NCI-H345 (cell line): ENCODE measurements at regions not wholly inside any gene's neighbourhood (a gene's known extent, or its start where the extent isn't known, plus 50 kb on each side); places are given as distances from the start of the nearest gene placed in this dataset.

Experiments
- DNase-seq: peaks from one replicate; lab custom pipeline; 2025; lab: John Stamatoyannopoulos, UW

GRCh38 chr4:43243433-43244116 lies 351.1 kb downstream of the GRXCR1 start:
- no peak for DNase-seq

- no peak for DNase-seq
These were observed 352.3 kb downstream of the GRXCR1 start for GRCh38 chr4:43244688-43245382.

GRCh38 chr4:43251841-43252240 lies 359.3 kb downstream of the GRXCR1 start:
- peak; percentile 0 for DNase-seq

- DNase-seq = no peak
These were observed 361.0 kb downstream of the GRXCR1 start for GRCh38 chr4:43253541-43253940.

GRCh38 chr4:43264730-43265129 lies 372.2 kb downstream of the GRXCR1 start:
- no peak for DNase-seq

GRCh38 chr4:43271946-43272345 lies 379.4 kb downstream of the GRXCR1 start:
- no peak for DNase-seq

- DNase-seq = no peak
These were observed 381.9 kb downstream of the GRXCR1 start for GRCh38 chr4:43274376-43274775.

GRCh38 chr4:43275779-43276178 lies 383.3 kb downstream of the GRXCR1 start:
- DNase-seq = no peak

GRCh38 chr4:43276321-43276720 lies 383.8 kb downstream of the GRXCR1 start:
- DNase-seq = no peak

GRCh38 chr4:43277003-43277402 lies 384.5 kb downstream of the GRXCR1 start:
- DNase-seq = no peak

GRCh38 chr4:43282534-43282933 lies 390.0 kb downstream of the GRXCR1 start:
- DNase-seq = no peak

- DNase-seq = no peak
These were observed 393.6 kb downstream of the GRXCR1 start for GRCh38 chr4:43286137-43286536.

GRCh38 chr4:43296946-43297528 lies 404.5 kb downstream of the GRXCR1 start:
- DNase-seq = no peak

- DNase-seq = no peak
These were observed 424.3 kb downstream of the GRXCR1 start for GRCh38 chr4:43316813-43317212.

GRCh38 chr4:43325220-43325967 lies 432.9 kb downstream of the GRXCR1 start:
- no peak for DNase-seq

- DNase-seq = no peak
These were observed 437.8 kb downstream of the GRXCR1 start for GRCh38 chr4:43330288-43330687.

- DNase-seq = no peak
These were observed 438.9 kb downstream of the GRXCR1 start for GRCh38 chr4:43331226-43332051.

- DNase-seq = no peak
These were observed 439.5 kb downstream of the GRXCR1 start for GRCh38 chr4:43332052-43332425.

GRCh38 chr4:43337707-43338106 lies 445.2 kb downstream of the GRXCR1 start:
- no peak for DNase-seq

GRCh38 chr4:43339435-43339834 lies 446.9 kb downstream of the GRXCR1 start:
- DNase-seq = no peak

- DNase-seq = no peak
These were observed 449.2 kb downstream of the GRXCR1 start for GRCh38 chr4:43341741-43342140.

GRCh38 chr4:43343298-43343697 lies 450.8 kb downstream of the GRXCR1 start:
- DNase-seq = no peak
